Suppressor macrophage treated with lipopolysaccharide for 4 hours (primary cell): ENCODE measurements at regions not wholly inside any gene's neighbourhood (a gene's known extent, or its start where the extent isn't known, plus 50 kb on each side); places are given as distances from the start of the nearest gene placed in this dataset.

Experiments used
- DNase-seq: peaks from one replicate; pipeline ENCODE4 v3.0.0-alpha.2; 2020

- DNase-seq, result no peak
Observed at GRCh38 chr2:12221584-12221983, 475.2 kb downstream of the LPIN1 start.

DNA sequence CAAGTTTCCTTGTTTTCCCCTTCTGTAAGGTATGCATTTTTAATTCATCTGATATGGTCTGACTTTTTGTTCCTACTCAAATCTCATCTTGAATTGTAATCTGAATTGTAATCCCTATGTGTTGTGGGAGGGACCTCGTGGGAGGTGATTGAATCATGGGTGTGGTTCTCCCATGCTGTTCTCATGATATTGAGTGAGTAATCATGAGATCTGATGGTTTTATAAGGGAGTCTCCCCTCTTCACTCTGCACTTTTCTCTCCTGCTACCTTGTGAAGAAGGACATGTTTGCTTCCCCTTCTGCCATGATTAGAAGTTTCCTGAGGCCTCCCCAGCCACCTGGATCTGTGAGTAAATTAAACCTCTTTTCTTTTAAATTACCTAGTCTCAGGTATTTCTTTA, 476.1 kb downstream of the LPIN1 start:
- DNase-seq, result no peak

DNA sequence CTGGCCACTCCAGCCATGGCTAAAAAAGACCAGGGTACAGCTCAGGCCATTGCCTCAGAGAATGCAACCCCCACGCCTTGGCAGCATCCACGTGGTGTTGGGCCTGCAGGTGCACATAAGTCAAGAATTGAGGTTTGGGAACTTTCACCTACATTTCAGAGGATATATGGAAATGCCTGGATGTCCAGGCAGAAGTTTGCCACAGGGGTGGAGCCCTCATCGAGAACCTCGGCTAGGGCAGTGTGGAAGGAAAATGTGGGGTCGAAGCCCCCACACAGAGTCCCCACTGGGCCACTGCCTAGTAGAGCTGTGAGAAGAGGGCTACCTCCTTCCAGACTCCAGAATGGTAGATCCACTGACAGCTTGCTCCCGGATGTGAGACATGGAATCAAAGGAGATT, 477.3 kb downstream of the LPIN1 start:
- no peak for DNase-seq

- no peak for DNase-seq
Observed at GRCh38 chr2:12226653-12227052, 480.2 kb downstream of the LPIN1 start.

GRCh38 chr2:12227941-12228608, 481.6 kb downstream of the LPIN1 start:
- DNase-seq, result no peak

- DNase-seq, result no peak
Observed at GRCh38 chr2:12231288-12231687, 484.9 kb downstream of the LPIN1 start.

- no peak for DNase-seq
Observed at GRCh38 chr2:12232876-12233275, 483.9 kb upstream of the TRIB2 start.

GRCh38 chr2:12236136-12236844, 480.4 kb upstream of the TRIB2 start:
- DNase-seq, result no peak

- DNase-seq, result no peak
Observed at GRCh38 chr2:12240206-12240605, 476.5 kb upstream of the TRIB2 start.

DNA sequence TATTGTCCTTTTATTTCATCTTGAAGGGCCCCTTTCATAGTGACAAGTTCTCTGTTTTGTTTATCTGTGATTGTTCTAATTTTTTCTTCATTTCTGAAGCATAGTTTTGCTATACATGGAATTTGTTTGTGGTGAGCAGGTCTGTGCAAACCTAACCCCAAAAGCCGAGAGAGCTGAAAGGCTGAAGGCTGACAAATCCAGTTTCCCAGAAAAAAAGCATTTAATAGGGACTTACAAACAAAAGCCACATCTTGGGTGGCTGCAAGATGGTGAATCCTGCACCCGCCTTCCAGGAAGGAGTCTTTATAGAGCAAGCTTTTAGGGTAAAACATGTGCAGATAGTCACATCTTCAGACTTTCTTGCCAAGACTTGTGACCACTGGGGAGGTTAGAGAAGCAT, 473.4 kb upstream of the TRIB2 start:
- DNase-seq, result no peak

GRCh38 chr2:12244070-12244469, 472.7 kb upstream of the TRIB2 start:
- no peak for DNase-seq

- DNase-seq, result no peak
Observed at GRCh38 chr2:12251121-12251520, 465.6 kb upstream of the TRIB2 start.

- DNase-seq, result no peak
Observed at GRCh38 chr2:12251749-12252148, 465.0 kb upstream of the TRIB2 start.

GRCh38 chr2:12253167-12253778, 463.5 kb upstream of the TRIB2 start:
- no peak for DNase-seq

- no peak for DNase-seq
Observed at GRCh38 chr2:12254280-12254860, 462.4 kb upstream of the TRIB2 start.

- no peak for DNase-seq
Observed at GRCh38 chr2:12256206-12256605, 460.5 kb upstream of the TRIB2 start.

DNA sequence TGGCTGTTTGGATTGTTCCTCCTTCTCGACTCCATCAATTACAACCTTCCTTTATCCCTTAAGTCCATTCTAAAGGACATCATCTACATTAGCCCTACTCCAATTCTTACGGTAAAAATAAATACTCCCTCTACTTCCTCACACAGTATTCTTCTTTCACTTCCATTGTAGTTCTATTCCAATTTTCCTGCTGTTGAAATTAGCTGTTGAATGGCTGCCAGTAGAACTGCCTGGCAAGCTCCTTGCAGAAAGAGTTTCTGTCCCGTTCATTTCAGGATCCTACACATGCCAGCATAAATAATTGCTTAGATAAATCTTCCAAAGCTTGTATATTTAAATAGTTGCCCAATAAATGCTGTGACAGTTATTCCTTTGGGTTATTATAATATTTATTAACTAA, 459.3 kb upstream of the TRIB2 start:
- DNase-seq, result no peak

DNA sequence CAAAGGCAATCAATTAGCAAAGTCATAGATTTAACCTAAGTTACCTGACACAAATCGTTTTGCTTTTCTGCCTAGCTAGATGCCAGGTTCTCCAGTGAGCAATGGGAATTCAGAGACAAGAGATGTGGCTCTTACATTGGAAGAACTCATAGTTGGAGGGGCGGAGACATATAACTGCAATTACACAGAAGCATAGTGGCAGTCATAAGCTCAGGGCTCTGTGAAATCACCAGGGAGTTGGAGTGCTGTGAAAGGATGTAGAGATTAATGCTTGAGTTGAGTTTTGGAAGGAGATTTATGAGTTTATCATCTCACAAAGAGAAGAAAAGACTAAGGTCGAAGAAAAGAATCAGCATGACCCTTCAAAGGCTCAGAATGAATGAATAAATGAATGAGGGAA, 457.2 kb upstream of the TRIB2 start:
- no peak for DNase-seq

DNA sequence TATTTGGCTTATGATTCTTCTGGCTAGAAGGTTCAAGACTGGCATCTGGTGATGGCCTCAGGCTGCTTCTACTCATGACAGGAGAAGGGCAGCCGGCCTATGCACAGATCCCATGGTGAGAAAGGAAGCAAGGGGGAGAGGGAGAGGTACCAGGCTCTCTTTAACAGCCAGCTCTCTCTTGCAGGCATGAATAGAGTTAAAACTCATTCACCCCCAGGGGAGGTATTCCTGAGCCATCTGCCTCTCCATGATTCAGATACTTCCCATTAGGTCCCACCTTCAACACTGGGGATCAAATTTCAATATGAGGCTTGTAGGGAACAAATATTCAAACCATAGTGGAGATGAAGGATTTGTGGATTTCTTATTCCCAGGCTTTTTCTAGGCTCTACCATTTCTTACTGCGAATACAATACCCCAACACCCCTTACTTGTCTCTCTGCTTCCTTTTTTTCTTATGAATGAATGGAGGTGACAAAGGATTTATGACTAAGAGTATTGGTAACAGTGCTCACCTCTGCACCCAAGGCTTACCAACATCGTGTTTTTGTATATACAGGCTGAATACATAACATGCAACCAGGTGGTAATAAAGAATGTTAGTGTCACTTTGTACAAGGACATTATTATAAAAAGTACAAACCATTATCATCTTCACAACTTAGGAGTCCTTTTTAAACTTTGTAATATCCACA, 454.6 kb upstream of the TRIB2 start:
- DNase-seq, result no peak

DNA sequence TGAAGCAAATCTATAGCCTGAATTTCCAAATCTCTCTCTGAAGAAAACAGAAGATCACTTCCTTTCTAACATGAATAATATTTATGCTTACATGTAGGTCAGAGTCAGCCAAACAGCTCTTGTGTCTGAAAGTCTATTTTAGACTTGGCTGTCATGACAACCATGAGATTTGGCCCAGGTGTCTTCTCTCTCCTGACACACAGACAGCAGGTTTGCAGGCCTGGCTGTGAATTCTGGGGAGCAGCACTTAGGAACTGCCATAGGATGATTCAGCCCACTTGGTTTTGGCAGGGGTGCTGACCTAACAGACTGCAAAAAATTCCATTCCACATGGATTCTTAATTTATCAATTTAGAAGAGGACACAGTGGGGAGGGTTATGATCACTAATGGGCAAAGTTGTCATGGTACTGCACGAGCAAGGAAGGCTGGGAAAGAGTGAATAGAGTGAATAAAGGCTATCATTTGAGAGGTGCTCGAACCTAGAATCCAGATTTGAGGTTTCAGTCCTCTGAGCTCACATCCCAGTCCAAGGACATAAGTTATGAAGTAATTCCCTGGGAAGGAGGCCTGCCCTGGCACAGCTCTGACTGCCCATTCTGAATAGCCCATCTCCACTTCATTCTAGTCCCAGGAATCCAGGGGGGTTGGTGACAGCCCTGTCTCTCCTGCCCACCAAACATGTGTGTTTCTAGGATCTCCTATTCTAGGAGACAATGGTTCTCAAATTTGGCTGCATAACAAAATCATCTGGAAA, 453.9 kb upstream of the TRIB2 start:
- DNase-seq, result no peak

GRCh38 chr2:12263730-12264129, 453.0 kb upstream of the TRIB2 start:
- DNase-seq, result no peak

DNA sequence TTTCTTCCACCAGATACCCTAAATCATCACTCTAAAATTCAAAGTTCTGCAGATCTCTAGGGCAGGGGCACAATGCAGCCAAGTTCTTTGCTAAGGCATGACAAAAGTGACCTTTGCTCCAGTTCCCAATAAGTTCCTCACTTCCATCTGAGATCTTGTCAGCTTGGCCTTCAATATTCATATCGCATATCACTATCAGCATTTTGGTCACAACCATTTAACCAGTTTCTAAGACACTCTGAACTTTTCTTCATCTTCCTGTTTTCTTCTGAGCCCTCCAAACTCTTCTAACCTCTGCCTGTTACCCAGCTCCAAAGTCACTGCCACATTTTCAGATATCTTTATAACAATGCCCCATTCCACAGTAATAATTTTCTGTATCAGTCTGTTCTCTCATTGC, 452.6 kb upstream of the TRIB2 start:
- DNase-seq, result no peak

GRCh38 chr2:12265646-12266045, 451.1 kb upstream of the TRIB2 start:
- no peak for DNase-seq
